Mammary epithelial cell (primary cell): ENCODE measurements at regions not wholly inside any gene's neighbourhood (a gene's known extent, or its start where the extent isn't known, plus 50 kb on each side); places are given as distances from the start of the nearest gene placed in this dataset.

Source experiments
- CTCF ChIP-seq, 2 donors: IDR thresholded peaks in 1 of 2; conservative IDR thresholded peaks in 1 of 2; 2 replicates each; pipeline ENCODE4 v1.5.1; 2011 to 2012; ENCODE audit warnings: inconsistent platforms in 2 of 2, low read length in 2 of 2, mild to moderate bottlenecking in 2 of 2, control low read depth in 1 of 2, low read depth in 1 of 2; ENCODE audit not compliant: insufficient read depth in 1 of 2; ENCODE audit errors: extremely low read depth in 1 of 2
- EZH2 ChIP-seq: IDR thresholded peaks from 2 replicates; pipeline ENCODE4 v1.6.1; 2012; ENCODE audit warnings: low read length, inconsistent platforms, borderline replicate concordance

- TF ChIP-seq CTCF (conservative IDR thresholded peaks at IDR 0.05 in 1 of 2, IDR thresholded peaks at IDR 0.05 in 1 of 2; ENCODE audit: extremely low read depth in 1 of 2, insufficient read depth in 1 of 2, low read depth in 1 of 2, low read length in 2 of 2), result no peak
- no peak for TF ChIP-seq EZH2
These were observed 697.5 kb upstream of the GNPDA2 start for GRCh38 chr4:45423896-45424295.
